Astrocyte of the spinal cord (primary cell): ENCODE measurements at regions not wholly inside any gene's neighbourhood (a gene's known extent, or its start where the extent isn't known, plus 50 kb on each side); places are given as distances from the start of the nearest gene placed in this dataset.
"Not testable (repeated sequence)": the region's sequence is repeated elsewhere in the genome, so short reads cannot be mapped to it uniquely, and the experiment has no call there.

ENCODE experiments used
- DNase-seq: peaks from one replicate; pipeline ENCODE4 v3.0.0; 2011; ENCODE audit warnings: low read depth, low spot score
- H3K4me3 ChIP-seq: 2 replicates; pipeline ENCODE4 v1.5.1; 2011; ENCODE audit warnings: low read depth, mild to moderate bottlenecking, low read length, moderate library complexity
- in situ Hi-C: cut with HindIII; loops from 2 replicates; pipeline ENCODE4 v1.10.0; 2017; ENCODE audit warnings: low sequenced_read_pairs
- TF ChIP-seq, protein P1 (sequence below): IDR thresholded peaks from 2 replicates; pipeline ENCODE4 v1.5.1; 2012; ENCODE audit warnings: low read depth, mild to moderate bottlenecking, low read length, inconsistent platforms

- TF ChIP-seq, protein P1, sequence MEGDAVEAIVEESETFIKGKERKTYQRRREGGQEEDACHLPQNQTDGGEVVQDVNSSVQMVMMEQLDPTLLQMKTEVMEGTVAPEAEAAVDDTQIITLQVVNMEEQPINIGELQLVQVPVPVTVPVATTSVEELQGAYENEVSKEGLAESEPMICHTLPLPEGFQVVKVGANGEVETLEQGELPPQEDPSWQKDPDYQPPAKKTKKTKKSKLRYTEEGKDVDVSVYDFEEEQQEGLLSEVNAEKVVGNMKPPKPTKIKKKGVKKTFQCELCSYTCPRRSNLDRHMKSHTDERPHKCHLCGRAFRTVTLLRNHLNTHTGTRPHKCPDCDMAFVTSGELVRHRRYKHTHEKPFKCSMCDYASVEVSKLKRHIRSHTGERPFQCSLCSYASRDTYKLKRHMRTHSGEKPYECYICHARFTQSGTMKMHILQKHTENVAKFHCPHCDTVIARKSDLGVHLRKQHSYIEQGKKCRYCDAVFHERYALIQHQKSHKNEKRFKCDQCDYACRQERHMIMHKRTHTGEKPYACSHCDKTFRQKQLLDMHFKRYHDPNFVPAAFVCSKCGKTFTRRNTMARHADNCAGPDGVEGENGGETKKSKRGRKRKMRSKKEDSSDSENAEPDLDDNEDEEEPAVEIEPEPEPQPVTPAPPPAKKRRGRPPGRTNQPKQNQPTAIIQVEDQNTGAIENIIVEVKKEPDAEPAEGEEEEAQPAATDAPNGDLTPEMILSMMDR = no peak
- in situ Hi-C loops = no loop called here
- H3K4me3 ChIP-seq = no peak overlapping the region
- no peak for DNase-seq
These were observed 67.6 kb upstream of the ADAMTS18 start for GRCh38 chr16:77502448-77502847.

DNA sequence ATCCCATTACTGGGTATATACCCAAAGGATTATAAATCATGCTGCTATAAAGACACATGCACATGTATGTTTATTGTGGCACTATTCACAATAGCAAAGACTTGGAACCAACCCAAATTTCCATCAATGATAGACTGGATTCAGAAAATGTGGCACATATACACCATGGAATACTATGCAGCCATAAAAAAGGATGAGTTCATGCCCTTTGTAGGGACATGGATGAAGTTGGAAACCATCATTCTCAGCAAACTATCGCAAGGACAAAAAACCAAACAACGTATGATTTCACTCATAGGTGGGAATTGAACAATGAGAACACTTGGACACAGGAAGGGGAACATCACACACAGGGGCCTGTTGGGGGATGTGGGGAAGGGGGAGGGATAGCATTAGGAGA is 71.7 kb upstream of the ADAMTS18 start:
- in situ Hi-C loops, H3K4me3 ChIP-seq, DNase-seq: not testable (repeated sequence)

- in situ Hi-C loops = no loop called here
- TF ChIP-seq, protein P1 = no peak
- DNase-seq = no peak
- H3K4me3 ChIP-seq = no peak overlapping the region
These were observed 74.2 kb upstream of the ADAMTS18 start for GRCh38 chr16:77509051-77509450.

DNA sequence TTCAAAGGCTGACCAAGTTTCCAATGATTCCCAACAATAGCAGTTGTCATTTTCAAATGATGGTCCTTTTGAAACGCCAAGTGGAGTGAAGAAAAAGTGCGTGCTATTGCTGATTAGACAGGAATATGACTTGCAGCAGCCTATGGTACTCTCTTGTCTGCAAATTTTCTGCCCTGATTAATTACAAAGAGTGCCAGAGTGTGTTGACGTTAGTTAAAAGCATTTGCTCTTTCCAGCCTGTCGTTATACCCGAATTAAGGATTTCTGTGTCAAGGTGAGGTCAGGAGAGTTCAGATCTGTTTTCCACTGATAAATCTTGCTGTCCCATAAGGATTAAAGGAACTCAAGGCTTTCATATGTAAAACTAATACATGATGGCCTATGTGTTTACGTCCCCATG is 75.0 kb upstream of the ADAMTS18 start:
- H3K4me3 ChIP-seq = no peak overlapping the region
- TF ChIP-seq, protein P1 = no peak
- in situ Hi-C loops = no loop called here
- DNase-seq = no peak

DNA sequence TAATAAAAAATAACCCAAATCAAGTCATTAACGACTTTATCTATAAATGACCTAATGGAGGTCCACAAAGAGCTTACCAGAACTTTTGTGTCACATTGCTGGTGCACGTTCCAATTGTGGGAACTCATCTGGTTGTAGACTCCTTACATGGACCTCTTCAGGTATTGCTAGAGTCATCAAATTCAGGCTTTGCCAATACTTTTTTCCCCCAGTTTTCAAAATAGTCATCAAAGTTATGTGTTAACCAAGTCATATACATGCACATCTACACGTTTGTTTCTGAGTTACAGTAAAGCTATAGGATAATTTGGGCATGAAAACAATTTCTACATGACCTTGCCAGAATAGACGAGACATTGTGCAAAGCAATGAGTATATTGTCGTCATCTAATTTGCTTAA is 76.2 kb upstream of the ADAMTS18 start:
- DNase-seq = no peak
- in situ Hi-C loops = no loop called here
- no peak overlapping the region for H3K4me3 ChIP-seq
- TF ChIP-seq, protein P1 = no peak

DNA sequence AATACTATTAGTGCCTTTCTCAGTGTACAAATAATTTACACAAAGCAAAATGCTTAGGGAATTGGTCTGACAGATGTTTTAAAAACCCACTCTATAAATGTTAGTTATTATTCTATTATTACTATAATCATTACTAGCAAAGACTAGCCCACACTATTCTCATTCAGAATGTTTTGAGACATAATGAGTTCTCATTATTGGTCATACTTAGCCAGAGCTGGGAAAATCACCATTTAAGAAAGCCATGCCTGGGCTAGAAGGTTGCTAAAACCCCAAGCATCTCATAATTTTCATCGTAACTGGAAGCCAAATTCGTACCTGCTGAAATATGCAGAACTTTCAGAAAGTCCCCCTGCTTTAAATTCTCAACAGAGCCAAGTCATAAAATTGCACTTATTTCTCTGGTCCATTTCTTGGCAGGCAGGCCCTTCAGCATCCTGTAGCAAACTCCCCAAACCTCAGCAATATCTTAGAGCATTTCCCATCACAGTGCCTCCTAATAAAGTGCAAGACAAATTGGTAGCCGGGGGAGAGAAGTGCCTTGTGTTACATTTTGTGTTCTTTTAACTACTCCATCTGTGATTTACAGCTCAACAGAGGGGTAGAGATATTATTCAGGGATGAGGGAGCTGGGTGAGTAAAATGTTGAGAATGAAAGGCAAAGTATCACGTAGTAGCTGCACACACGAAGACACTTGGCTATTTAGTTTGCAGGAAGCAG is 79.8 kb upstream of the ADAMTS18 start:
- DNase-seq = no peak
- H3K4me3 ChIP-seq = no peak overlapping the region
- in situ Hi-C loops = no loop called here
- TF ChIP-seq, protein P1 = no peak

- in situ Hi-C loops = not testable (repeated sequence)
These were observed 90.4 kb upstream of the ADAMTS18 start for GRCh38 chr16:77525226-77525625.

DNA sequence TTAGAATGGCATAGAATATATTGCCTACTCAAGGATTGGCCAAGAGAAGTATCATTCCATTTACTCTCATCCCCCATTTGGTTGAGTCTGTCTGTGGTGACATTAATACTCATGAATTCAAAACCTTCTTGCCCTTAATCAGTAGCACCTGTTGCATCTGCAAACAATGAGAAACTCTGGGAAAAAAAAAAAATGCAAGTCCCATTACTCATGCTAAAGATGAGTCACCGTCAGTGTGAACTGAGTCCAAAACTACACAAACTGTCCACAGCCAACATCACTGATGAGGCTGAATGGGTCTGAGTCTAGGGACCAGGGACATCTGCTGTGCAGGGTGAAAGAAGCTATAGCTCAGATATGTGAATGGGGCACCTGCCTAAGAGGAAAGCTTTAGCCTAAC is 96.9 kb upstream of the ADAMTS18 start:
- DNase-seq = peak; percentile 75

More at GRCh38 chr16:77525226-77525625, 90.4 kb upstream of the ADAMTS18 start:
- not testable (repeated sequence) for H3K4me3 ChIP-seq, DNase-seq

More for the DNA sequence above, 96.9 kb upstream of the ADAMTS18 start:
- TF ChIP-seq, protein P1 = no peak
- H3K4me3 ChIP-seq = no peak overlapping the region
- in situ Hi-C loops = no loop called here
